Adrenal gland (tissue), 9 donors: ENCODE measurements at regions not wholly inside any gene's neighbourhood (a gene's known extent, or its start where the extent isn't known, plus 50 kb on each side); places are given as distances from the start of the nearest gene placed in this dataset.

Source experiments
- DNase-seq, 7 donors: peaks; one replicate each; pipeline ENCODE4 v3.0.0-alpha.2; 2019 to 2020
- H3K27ac ChIP-seq, 5 donors: fragments of 200-600 bp; sonication (generic) in 4 of 5; 1 replicate in 3 of 5; 2 replicates in 2 of 5; pipeline versions ENCODE4 v1.5.1 to v1.8.0; 2016 to 2020; ENCODE audit warnings: mild to moderate bottlenecking in 1 of 5
- H3K27me3 ChIP-seq: fragments of 200-600 bp; 2 replicates; pipeline ENCODE4 v1.8.0; 2021
- H3K36me3 ChIP-seq, 2 donors: fragments of 200-600 bp; replicated peaks in 1 of 2; 1 replicate in 1 of 2; 2 replicates in 1 of 2; pipeline versions ENCODE4 v1.5.1 to v1.8.0; 2018 to 2022
- H3K4me1 ChIP-seq, 2 donors: fragments of 200-600 bp; replicated peaks in 1 of 2; 1 replicate in 1 of 2; 2 replicates in 1 of 2; pipeline versions ENCODE4 v1.5.1 to v1.8.0; 2018 to 2021
- H3K4me3 ChIP-seq, 4 donors: fragments of 200-600 bp; sonication (generic) in 3 of 4; one replicate each; pipeline ENCODE4 v1.5.1; 2016 to 2018
- H3K9me3 ChIP-seq, 3 donors: fragments of 200-600 bp; sonication (generic) in 1 of 3; replicated peaks in 1 of 3; 1 replicate in 2 of 3; 2 replicates in 1 of 3; pipeline versions ENCODE4 v1.5.1 to v1.8.0; 2016 to 2021
- CTCF ChIP-seq, 6 experiments: fragments of 450-650 bp in 4 of 6; fragments of 200-600 bp in 2 of 6; sonication (generic) in 1 of 6; IDR thresholded peaks; 1 replicate in 5 of 6; 2 replicates in 1 of 6; pipeline versions ENCODE4 v1.5.1 to v1.8.0; 2016 to 2021; ENCODE audit warnings: antibody characterized with exemption in 6 of 6, mild to moderate bottlenecking in 2 of 6, moderate library complexity in 1 of 6
- POLR2A ChIP-seq, 2 donors: fragments of 450-650 bp; IDR thresholded peaks; one replicate each; pipeline ENCODE4 v1.6.1; 2017; ENCODE audit warnings: antibody characterized with exemption in 2 of 2, mild to moderate bottlenecking in 2 of 2, moderate library complexity in 1 of 2
- WGBS, 4 donors: extraction: QIAGEN DNeasy Blood & Tissue Kit in 2 of 4; methylation state at CpG; one replicate each; pipeline versions ENCODE4 v1.1.5 to v1.1.7; 2013 to 2017; 5-methylcytosine and 5-hydroxymethylcytosine counted together
- intact Hi-C, 2 donors: fragments of 100-400 bp; cut with DNase I; formaldehyde crosslinking; loops; one replicate each; pipeline versions ENCODE4 v1.14.1 to v1.15.0; 2022 to 2023
- donor health status: healthy with polysubstance abuse.
- donor health status: Bipolar disorder and iron deficiency.
- donor health status: DM: yes; HTN: yes; CAD: no.
- donor health status: DM: no; HTN: no; CAD: no.
- donor health status: DM: no; HTN: no; CAD: no.

- Histone ChIP-seq H3K4me3 (no peak overlapping the region), H3K4me1 (no peaks in the 10 kb centered on the region), H3K9me3 (no peaks in the 10 kb centered on the region), H3K36me3 (no peaks in the 10 kb centered on the region), H3K27me3 (no peaks in the 10 kb centered on the region), H3K27ac (no peak overlapping the region)
- 80 to 100% (median 89%) methylated on average over 1 of the region's 1 CpG for WGBS, 4 donors
- no peak for DNase-seq
- intact Hi-C loops = no loop called here
- no peak for TF ChIP-seq CTCF (IDR thresholded peaks at IDR 0.05)
- TF ChIP-seq POLR2A (IDR thresholded peaks at IDR 0.05) = no peak
Observed at GRCh38 chr6:145313041-145313855, 422.1 kb downstream of the EPM2A start.

GRCh38 chr6:145315982-145316600, 419.2 kb downstream of the EPM2A start:
- 75 to 84% (median 81%) methylated on average over 3 of the region's 3 CpGs for WGBS, 4 donors
- intact Hi-C loops = no loop called here
- DNase-seq = no peak
- Histone ChIP-seq H3K4me1 (no peaks in the 10 kb centered on the region), H3K27ac (no peak overlapping the region), H3K4me3 (no peak overlapping the region), H3K36me3 (no peaks in the 10 kb centered on the region), H3K27me3 (no peaks in the 10 kb centered on the region), H3K9me3 (no peaks in the 10 kb centered on the region)
- TF ChIP-seq CTCF (IDR thresholded peaks at IDR 0.05) = no peak
- TF ChIP-seq POLR2A (IDR thresholded peaks at IDR 0.05) = no peak

GRCh38 chr6:145318952-145319351, 416.4 kb downstream of the EPM2A start:
- Histone ChIP-seq H3K27me3 (no peaks in the 10 kb centered on the region), H3K4me1 (no peaks in the 10 kb centered on the region), H3K36me3 (no peaks in the 10 kb centered on the region), H3K27ac (no peak overlapping the region), H3K9me3 (no peaks in the 10 kb centered on the region), H3K4me3 (no peak overlapping the region)
- TF ChIP-seq CTCF (IDR thresholded peaks at IDR 0.05) (no peak), POLR2A (IDR thresholded peaks at IDR 0.05) (no peak)
- intact Hi-C loops = no loop called here
- DNase-seq = no peak

- Histone ChIP-seq H3K4me1 (no peaks in the 10 kb centered on the region), H3K27me3 (no peaks in the 10 kb centered on the region), H3K36me3 (no peaks in the 10 kb centered on the region), H3K4me3 (no peak overlapping the region), H3K9me3 (no peaks in the 10 kb centered on the region), H3K27ac (no peak overlapping the region)
- WGBS, 4 donors = 76 to 93% (median 83%) methylated on average over 2 of the region's 2 CpGs
- DNase-seq = no peak
- TF ChIP-seq CTCF (IDR thresholded peaks at IDR 0.05) (no peak), POLR2A (IDR thresholded peaks at IDR 0.05) (no peak)
- intact Hi-C loops = no loop called here
Observed at GRCh38 chr6:145319605-145320004, 415.7 kb downstream of the EPM2A start.
